ELR (cell line): ENCODE measurements at regions not wholly inside any gene's neighbourhood (a gene's known extent, or its start where the extent isn't known, plus 50 kb on each side); places are given as distances from the start of the nearest gene placed in this dataset.
A peak's percentile ranks its signal among the peaks of the same experiment; 100 is the strongest.

Experiments used
- DNase-seq: peaks from one replicate; pipeline ENCODE4 v3.0.0-alpha.2; 2015; ENCODE audit warnings: low read depth

- no peak for DNase-seq
Observed at GRCh38 chrX:103158317-103158621, 56.6 kb upstream of the BEX4 start.

- DNase-seq: peak; percentile 51
Observed at GRCh38 chrX:103157496-103158316, 57.2 kb upstream of the BEX4 start.

- peak; percentile 23 for DNase-seq
Observed at GRCh38 chrX:103155201-103155600, 59.7 kb upstream of the BEX4 start.

GRCh38 chrX:103153661-103154060 is 60.7 kb upstream of the NXF3 start:
- peak; percentile 31 for DNase-seq

GRCh38 chrX:103151799-103152198 is 58.9 kb upstream of the NXF3 start:
- DNase-seq: peak; percentile 51

- no peak for DNase-seq
Observed at GRCh38 chrX:103149652-103150051, 56.7 kb upstream of the NXF3 start.

GRCh38 chrX:103148075-103148474 is 55.1 kb upstream of the NXF3 start:
- DNase-seq: peak; percentile 34
